SW 1271 (cell line): ENCODE measurements at regions not wholly inside any gene's neighbourhood (a gene's known extent, or its start where the extent isn't known, plus 50 kb on each side); places are given as distances from the start of the nearest gene placed in this dataset.

Experiments used
- DNase-seq, 2 experiments: peaks; one replicate each; lab custom pipeline; 2025; lab: John Stamatoyannopoulos, UW

DNA sequence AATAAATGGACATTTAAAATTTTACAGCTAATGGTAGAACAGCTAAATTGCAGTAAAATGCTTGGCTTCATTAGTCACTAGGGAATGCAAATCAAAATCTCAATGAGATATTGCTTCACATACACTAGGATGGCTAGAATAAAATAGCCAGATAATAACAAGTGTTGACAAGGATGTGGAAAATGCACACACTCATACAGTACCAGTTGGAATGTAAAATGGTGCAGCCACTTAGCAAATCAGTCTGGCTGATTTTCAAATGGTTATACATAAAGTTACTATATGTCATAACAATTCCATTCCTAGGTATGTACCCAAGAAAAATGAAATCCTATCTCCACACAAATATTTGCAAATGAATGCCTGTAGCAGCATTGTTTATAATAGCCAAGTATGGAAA is 452.1 kb downstream of the HDGFL1 start:
- no peak for DNase-seq

DNA sequence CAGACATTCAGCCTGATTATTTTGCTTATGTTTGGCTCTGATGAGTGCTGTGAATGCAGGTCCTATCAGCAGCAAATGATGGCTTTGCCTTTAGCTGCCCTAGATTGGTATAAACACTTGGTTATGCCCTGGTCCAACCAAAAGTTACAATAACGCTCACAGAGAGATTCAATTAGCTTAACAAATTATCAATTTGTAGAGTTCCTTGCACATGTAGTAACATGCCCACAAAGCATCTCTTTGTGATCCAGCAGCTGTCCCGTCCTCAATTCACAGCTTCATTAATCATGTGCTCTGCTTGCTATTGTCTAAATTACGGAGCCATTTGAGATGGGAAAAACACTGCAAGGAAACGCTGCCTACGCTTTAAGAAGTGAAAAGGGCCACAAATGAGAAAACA is 457.9 kb downstream of the HDGFL1 start:
- no peak for DNase-seq

DNA sequence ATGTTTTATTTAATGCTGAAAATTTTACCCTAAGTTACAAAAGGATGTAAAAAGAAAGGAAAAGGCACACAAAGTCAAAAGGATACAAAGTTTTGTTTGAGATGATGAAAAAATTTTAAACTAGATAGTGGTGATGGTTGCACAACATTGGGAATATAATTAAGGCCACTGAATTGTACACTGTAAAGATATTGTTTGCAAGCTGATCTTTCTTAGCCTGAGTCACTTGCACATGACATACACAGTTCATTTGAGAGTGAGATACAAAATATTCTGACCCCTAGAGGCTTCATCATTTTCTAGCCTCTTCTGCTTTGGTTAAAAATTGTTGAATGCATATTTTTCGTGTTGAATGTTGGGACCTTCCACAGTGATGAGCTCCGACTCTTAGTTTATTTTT is 462.6 kb downstream of the HDGFL1 start:
- DNase-seq: no peak

DNA sequence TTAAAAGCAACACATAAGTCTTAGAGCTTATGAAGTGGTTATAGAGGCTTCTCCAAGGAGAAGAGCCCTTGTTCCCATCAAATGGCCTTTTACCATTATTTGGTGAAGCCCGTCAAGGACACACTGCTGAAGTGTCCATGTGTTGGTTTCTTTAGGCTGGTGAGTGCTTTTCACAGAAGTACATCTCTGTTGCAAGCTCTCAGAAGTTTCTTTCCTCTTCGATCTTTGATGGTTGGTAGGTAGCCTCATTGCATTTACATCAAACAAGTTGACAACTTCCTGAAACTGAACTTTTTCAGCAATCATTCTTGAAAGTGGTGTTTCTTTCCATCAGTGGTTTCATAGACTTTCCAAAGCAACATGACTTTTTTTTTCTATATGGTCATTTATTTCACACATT is 465.6 kb downstream of the HDGFL1 start:
- DNase-seq: no peak

DNA sequence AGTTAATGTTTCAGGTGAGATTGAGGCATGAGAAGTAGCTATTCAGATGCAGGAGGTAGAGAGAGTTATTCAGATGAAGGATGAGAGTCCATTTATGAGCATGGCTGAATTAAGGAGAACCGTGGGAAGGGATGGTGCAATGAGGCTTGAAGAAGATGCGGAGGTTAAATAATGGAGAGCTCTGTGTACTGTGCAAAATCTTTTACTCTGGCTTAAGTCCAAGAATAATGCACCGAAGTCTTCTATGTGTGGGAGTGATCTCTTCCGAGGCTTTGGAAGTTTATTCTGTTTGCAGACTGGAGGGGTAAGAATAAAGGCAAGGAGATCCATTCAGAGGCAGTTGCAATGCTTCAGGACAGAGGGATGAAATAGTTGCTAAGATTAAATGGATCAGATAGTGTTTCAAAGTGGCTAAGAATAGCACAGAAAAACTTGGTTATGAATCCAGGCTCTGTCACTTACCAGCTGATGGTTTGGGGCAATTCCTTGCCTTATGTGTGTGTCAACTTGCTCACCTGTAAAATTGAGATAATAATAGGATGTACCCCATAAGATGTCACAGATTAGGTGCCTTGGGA is 467.1 kb downstream of the HDGFL1 start:
- no peak for DNase-seq

DNA sequence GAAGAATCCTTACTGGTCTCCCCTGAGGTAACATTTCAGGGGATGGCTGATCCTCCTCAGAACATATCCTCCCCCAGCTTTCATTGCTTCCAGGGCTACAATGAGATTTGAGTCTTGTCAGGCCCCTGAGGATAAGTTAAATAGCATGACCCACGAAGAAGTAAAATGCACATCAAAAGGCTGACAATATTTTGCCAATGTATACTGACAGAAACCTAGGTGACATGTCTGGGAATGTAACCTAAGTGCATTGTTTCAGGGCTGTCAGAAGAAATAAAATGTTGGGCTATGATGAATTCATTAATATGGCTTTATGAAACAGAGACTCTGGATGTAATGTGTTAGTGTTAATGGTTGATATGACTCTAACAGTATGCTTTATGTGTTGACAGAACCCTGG is 471.5 kb downstream of the HDGFL1 start:
- no peak for DNase-seq

DNA sequence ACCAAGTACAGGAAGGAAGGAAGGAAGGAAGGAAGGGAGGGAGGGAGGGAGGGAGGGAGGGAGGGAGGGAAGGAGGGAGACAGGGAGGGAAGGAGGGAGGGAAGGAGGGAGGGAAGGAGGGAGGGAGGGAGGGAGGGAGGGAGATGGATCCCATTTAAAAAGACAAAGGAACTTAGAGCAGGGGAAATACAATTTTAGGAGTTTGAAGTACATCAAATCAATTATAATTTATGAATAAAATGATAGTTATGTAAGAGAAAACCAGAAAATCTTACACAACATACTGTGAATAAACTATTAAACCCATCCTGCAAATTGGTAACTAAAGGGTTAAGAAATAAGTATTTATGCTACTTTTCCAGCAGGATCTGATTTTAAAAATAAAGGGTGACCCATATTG is 475.9 kb downstream of the HDGFL1 start:
- no peak for DNase-seq

DNA sequence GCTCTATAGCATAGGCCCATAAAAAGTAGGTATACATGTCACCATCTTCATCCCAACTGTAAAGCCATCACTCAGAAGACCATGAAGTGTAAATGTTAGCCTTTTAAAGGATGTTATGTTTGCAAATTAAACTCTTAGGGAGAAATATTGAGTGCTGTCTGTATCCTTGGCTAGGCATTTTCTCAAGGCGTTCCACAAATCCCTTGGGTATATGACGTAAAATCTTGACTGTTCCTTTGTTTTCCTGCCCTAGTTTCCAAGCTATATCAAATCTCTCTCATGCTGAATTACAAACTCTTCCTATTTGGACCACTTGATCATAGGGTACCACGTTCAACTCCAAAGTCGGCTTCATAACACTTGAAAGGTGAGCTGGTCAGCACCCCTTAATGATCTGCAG is 486.2 kb downstream of the HDGFL1 start:
- no peak for DNase-seq

DNA sequence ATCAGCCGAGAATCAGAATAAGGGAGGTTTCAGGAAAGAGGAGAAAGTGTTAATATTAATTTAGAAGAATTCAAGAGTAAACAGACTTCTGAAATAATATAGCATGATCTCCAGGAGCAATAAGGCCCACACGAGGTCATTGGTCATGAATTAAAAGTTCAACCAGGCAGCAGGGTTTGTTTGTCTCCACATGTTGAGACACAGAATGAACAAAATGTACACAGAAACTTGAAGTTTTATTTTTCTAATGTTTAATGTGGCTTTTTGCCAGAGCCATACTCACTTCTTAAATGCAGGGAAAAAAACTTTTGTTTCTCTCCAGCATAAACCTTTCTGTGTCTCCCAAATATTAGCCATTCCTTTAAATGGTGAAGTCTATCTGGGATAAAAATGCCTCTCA is 504.5 kb downstream of the HDGFL1 start:
- DNase-seq: no peak

DNA sequence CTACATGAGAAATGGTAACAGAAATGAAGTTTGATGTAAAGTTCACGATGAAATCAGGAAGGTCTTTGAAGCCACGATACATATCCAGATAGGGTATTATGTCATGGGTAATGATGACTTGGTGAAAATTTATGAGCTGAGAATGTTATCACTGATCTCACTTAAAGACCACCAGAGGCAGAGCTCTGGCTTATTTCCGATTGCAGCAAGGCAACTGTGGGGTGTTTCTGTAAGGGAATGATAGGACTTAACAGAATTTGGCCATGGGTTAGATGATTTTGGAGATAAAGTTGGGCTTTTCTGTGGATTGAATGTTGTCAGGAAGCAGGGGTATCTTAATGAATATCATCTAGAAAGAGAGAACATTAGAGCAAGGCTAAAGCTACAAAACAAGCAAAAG is 508.4 kb downstream of the HDGFL1 start:
- no peak for DNase-seq

DNA sequence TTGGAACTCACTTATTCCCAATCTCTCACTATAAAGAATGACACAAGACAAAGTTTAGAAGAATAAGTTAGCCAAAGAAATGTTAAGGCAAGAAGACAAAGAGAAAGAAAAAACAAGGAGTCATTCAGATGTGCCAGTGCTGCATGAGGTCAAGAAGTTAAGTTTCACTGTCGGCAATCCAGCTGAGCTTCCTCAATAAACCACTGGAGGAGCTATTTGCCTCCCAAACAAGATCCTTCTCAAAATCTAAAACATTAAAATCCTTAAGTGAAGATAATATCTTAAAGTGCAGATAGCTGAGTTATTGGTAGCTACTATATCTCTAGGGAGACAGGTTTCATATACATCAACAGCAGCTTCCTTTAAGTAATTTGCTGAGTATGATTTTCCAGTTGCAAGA is 512.3 kb downstream of the HDGFL1 start:
- no peak for DNase-seq

DNA sequence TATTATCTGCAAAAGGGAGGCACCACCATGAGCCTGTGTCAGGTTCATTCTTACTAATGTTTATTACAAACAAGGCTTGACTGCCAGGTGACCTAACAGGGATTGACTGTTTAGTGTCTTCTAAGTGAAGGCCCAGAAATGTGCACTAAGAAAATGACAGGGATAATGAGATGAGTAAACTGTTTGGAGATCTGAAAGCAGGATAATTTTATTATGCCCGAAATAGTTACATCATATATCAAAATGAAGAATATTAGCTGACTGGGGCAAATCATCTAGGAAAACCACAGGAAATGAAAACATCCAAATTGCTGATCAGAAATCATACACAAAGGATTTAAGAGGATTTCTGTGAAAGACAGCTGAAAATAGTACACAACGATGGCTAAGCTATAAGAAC is 516.7 kb downstream of the HDGFL1 start:
- DNase-seq: no peak

DNA sequence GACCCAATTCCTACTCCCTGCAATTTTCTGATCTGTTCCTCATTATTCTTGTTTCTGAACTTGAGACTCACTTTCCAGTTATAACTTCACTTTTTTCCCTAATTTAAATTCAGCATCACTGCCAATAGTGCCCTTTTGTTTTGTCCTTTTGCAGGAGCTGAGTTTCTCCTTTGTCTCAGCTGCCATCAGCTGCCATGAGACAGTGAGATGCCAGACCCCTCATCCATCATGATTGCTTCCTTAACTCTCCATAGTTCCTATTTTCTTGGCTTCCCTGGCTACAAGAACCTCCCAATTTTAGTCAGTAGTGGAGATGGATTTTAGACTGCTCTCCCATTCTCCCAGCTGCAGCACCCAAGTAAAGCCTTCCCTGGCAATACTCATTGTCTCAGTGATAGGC is 518.1 kb downstream of the HDGFL1 start:
- DNase-seq: no peak

DNA sequence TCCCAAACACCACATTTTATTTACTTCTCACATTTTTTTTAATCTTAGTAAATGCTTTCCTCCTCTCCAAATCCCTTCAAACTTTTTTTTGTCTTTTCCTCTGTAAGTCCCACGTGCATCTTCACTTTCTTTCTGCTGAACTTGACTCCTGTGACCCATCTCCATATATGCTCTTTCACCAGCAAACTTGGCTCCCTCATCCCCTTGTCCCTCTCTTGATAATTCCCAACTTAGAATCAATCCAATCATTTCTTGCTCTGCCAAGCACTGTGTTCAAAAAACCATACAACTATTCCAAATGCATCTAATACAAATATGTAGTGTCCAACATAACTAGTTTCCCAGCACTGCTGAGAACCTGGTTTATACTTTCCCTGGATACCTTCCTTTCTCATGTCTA is 519.4 kb downstream of the HDGFL1 start:
- DNase-seq: no peak

DNA sequence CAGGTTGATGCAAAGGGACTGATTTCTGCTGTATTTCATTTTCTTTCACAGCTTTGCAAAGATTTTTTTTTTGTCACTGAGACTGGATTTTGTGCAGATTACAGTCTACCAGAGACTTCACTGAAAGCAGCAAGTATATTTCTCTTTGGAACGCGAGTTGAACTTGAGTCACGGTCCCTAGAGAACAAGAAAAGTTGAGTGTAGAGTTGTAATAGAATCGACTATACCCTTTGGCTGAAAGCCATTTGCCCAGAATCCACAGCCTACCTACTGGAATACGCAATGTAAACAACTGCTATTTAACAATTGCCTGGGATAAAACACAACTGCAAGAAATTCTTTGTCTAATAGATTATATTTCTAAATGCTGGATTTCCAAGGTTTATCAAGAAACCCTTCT is 520.6 kb downstream of the HDGFL1 start:
- no peak for DNase-seq

DNA sequence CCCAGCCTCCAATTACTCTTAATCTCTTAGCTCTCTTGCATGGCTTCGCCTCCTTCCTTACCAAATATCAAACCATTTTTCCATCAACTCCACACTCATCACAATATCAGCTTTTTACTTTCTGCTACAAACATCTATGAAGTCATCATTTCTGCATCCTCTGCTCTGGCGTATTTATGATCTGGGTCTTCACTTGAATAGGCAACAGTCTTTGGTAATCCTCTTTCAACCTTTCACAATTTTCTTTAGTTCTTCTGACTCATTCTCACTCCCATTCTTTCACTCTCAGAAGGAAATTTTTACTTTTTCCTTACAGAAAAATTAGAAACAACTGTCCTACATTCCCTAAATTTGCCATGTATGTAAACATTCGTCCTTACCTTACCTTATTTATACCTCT is 522.4 kb downstream of the HDGFL1 start:
- DNase-seq: no peak

DNA sequence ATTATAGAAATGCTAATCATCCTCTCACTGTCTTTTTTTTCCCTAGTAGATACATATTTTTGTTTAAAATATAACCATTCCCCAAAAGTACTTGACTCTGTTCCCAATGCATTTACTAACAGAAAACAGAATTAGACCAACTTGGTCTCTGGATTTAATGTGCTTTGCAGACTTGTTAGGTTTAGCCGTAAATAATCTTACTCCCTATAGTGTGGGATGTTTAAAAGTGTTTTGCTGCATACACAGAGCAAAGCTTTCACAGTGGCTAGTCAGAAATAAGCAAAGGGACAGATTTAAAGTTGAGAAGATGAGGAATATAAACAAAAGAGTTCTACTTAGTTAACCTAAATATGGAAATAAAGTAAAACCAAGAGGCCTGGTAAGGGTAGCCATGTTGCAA is 527.5 kb downstream of the HDGFL1 start:
- no peak for DNase-seq

DNA sequence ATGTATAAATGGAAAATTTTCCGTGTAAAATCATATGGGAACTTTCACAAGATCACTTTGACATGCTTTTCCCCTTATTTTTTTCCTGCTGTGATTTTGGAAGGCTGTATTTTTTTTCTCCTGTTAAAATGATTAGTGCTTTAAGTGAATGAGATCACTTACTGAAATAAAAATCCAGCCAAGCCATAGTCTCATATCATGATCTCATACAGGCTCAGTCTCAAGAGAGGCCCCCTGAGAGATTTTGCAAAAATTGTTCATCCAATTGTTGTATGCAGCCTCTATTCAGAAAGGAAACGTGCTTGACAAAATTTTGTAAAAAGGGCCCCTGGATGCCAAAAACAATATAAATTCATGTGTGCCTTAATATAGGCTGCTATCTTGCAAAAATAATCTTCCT is 528.2 kb downstream of the HDGFL1 start:
- DNase-seq: no peak

DNA sequence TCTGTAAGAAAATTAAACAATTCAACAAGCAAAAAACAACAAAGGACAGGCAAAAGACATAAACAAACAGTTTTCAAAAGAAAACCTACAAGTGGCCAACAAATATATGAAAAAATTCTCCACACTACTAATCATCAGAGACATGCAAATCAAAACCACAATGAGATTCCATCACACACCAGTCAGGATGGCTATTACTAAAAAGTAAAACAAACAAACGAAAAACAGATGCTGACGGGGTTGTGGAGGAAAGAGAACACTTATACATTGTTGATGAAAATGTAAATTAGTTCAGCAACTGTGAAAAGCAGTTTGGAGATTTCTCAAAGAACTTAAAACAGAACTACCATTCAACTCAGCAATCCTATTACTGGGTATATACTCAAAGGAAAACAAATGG is 537.6 kb downstream of the HDGFL1 start:
- no peak for DNase-seq

DNA sequence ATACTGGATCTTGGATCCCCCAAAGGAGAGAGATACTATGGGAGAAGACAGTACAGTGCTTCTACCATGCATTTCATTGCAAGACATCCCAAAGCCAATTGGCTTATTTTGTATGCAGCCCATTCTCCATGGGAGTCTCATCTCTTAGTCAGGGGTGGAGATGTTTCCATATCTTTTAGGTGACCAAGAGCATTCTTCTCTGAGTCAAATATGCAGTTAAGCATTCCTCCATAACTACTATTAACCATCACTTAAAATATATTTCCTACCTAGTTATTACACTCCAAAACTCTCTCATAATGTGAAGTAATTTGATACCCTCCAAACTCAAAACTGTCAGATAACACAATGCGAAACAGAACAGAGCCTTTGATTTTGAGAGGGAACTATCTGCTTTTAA is 542.6 kb downstream of the HDGFL1 start:
- DNase-seq: no peak

DNA sequence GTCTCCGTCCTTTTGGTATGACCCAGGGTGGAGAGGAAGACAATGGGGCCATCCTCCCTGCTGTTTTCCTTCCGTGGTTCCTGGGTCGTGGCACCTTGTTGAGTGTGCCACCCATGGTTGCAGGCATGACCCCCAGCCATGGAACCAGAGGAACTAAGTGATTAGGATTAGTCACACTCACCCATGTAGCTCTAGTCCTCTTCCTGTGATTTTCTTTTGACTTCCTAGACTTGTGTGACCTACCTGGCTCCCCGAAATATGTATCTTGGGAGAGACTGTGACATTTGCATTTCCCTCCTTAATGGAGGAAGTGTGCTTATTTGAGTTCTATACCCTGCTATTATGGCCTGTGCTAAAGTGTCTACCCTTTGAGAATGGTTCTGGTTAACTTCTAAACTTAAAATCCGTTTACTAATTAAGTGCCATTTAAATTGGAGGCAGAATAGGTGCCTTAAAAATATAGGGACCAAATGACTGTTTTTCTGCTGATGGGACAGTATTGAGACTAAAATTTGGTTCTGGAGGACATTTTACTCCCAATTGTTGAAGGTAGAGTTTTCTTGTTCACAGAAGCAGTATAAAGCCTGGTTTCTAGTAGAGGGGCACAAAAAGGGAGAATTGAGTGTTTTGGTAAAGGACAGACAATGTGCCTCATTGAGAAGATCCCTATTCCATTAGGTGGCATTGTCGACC is 545.6 kb downstream of the HDGFL1 start:
- DNase-seq: no peak

DNA sequence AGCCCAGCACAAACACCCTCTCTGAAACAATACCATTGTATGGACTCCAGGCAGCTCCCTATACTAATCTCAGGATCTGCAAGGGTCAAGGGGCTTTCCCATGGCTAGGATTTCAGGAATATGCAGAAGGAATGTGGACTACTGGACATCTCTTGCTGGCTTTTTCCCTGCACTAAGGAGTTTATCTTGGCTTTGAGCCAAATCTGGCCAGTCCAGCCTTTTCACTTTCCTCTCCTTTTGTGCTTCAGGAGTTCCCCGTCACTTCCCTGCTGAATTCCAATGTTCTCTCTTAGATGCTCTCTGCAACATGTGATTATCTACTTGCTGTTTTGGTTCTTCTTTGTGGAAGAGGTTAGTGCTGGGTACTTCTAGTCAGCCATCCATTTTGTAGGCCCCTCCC is 568.2 kb downstream of the HDGFL1 start:
- no peak for DNase-seq

DNA sequence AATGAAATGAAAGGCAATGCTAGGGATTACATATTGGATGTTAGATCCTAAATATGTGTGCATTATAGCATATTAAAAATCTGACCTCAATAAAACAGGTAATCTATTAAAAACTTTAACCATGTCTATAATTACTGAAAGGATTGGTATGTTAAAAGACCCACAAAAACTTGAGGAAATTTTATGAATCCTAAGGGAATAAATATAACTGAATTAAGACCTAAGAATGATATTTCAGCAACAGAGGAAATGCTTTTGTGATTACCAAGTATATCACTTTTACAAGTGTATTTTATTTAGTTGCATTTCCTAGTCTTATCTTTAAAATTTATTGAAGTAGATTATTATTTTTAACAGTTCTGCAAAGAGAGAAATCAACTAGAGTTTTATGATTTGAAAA is 571.5 kb downstream of the HDGFL1 start:
- DNase-seq: no peak

DNA sequence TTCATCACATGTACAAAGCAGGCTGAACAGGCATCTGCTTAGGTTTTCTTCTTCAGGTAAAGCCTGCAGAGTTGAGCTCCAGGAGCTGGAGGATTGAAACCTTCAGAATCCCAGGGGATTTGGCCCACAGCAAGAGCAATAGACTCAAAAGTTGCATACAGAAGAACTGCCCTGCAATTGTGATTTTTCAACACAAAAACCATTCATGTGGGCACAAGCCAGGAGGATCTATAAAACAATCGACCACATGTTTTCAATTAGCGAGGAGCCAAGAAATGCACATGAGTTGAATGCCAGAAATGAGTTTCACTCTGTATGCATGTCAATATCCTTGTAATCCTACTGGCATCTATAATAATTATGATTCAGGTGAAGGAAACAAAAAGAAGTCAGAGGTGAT is 576.4 kb downstream of the HDGFL1 start:
- no peak for DNase-seq
